Parathyroid adenoma (tissue), 2 donors: ENCODE measurements at regions not wholly inside any gene's neighbourhood (a gene's known extent, or its start where the extent isn't known, plus 50 kb on each side); places are given as distances from the start of the nearest gene placed in this dataset.

Source experiments
- H2AFZ ChIP-seq: fragments of 300-600 bp; sonication (generic); one replicate; pipeline ENCODE4 v1.7.0; 2017; ENCODE audit warnings: antibody characterized with exemption, mild to moderate bottlenecking
- H3K27ac ChIP-seq: fragments of 300-600 bp; sonication (generic); one replicate; pipeline ENCODE4 v1.7.0; 2017
- H3K27me3 ChIP-seq: fragments of 300-600 bp; sonication (generic); one replicate; pipeline ENCODE4 v1.7.0; 2017; ENCODE audit warnings: low read length; ENCODE audit not compliant: control insufficient read depth, insufficient read depth
- H3K36me3 ChIP-seq: fragments of 300-600 bp; sonication (generic); one replicate; pipeline ENCODE4 v1.7.0; 2017; ENCODE audit warnings: low read length; ENCODE audit not compliant: control insufficient read depth, insufficient read depth
- H3K4me1 ChIP-seq: fragments of 300-600 bp; sonication (generic); one replicate; pipeline ENCODE4 v1.7.0; 2017; ENCODE audit warnings: control low read depth
- H3K4me2 ChIP-seq: fragments of 300-600 bp; sonication (generic); one replicate; pipeline ENCODE4 v1.7.0; 2017; ENCODE audit warnings: low read length
- H3K4me3 ChIP-seq: fragments of 300-600 bp; sonication (generic); one replicate; pipeline ENCODE4 v1.7.0; 2017; ENCODE audit warnings: low read depth, low read length
- H3K79me2 ChIP-seq: fragments of 300-600 bp; sonication (generic); one replicate; pipeline ENCODE4 v1.7.0; 2017; ENCODE audit warnings: control low read depth
- H3K9ac ChIP-seq: fragments of 300-600 bp; sonication (generic); one replicate; pipeline ENCODE4 v1.7.0; 2017; ENCODE audit warnings: mild to moderate bottlenecking
- H3K9me3 ChIP-seq: fragments of 300-600 bp; sonication (generic); one replicate; pipeline ENCODE4 v1.7.0; 2017; ENCODE audit warnings: low read length; ENCODE audit not compliant: control insufficient read depth
- CTCF ChIP-seq: fragments of 300-600 bp; sonication (generic); IDR thresholded peaks from one replicate; pipeline ENCODE4 v1.7.0; 2017; ENCODE audit warnings: antibody characterized with exemption, mild to moderate bottlenecking
- donor health status: primary hyperparathyroidism.

- Histone ChIP-seq H3K27me3 (no peaks in the 10 kb centered on the region), H3K36me3 (no peaks in the 10 kb centered on the region), H3K27ac (no peak overlapping the region), H3K4me3 (no peak overlapping the region), H3K4me1 (no peaks in the 10 kb centered on the region), H3K9ac (no peak overlapping the region), H3K79me2 (no peaks in the 10 kb centered on the region), H3K9me3 (no peaks in the 10 kb centered on the region), H3K4me2 (no peak overlapping the region), H2AFZ (no peak overlapping the region)
- TF ChIP-seq CTCF: no peak
These were observed 145.1 kb downstream of the NXNL2 start for GRCh38 chr9:88680041-88680440.

- Histone ChIP-seq H3K9me3 (no peaks in the 10 kb centered on the region), H3K4me3 (no peak overlapping the region), H3K27me3 (no peaks in the 10 kb centered on the region), H3K9ac (no peak overlapping the region), H3K36me3 (no peaks in the 10 kb centered on the region), H3K27ac (no peak overlapping the region), H2AFZ (no peak overlapping the region), H3K4me1 (no peaks in the 10 kb centered on the region), H3K79me2 (no peaks in the 10 kb centered on the region), H3K4me2 (no peak overlapping the region)
- no peak for TF ChIP-seq CTCF
These were observed 145.7 kb downstream of the NXNL2 start for GRCh38 chr9:88680505-88681160.

GRCh38 chr9:88681434-88681833 is 146.5 kb downstream of the NXNL2 start:
- Histone ChIP-seq H2AFZ (no peak overlapping the region), H3K36me3 (no peaks in the 10 kb centered on the region), H3K27ac (no peak overlapping the region), H3K79me2 (no peaks in the 10 kb centered on the region), H3K4me3 (no peak overlapping the region), H3K9ac (no peak overlapping the region), H3K27me3 (no peaks in the 10 kb centered on the region), H3K9me3 (no peaks in the 10 kb centered on the region), H3K4me1 (no peaks in the 10 kb centered on the region), H3K4me2 (no peak overlapping the region)
- TF ChIP-seq CTCF: no peak

- Histone ChIP-seq H2AFZ (no peak overlapping the region), H3K9me3 (no peaks in the 10 kb centered on the region), H3K4me2 (no peak overlapping the region), H3K4me3 (no peak overlapping the region), H3K27ac (no peak overlapping the region), H3K27me3 (no peaks in the 10 kb centered on the region), H3K9ac (no peak overlapping the region), H3K79me2 (no peaks in the 10 kb centered on the region), H3K4me1 (no peaks in the 10 kb centered on the region), H3K36me3 (no peaks in the 10 kb centered on the region)
- TF ChIP-seq CTCF: no peak
These were observed 147.5 kb downstream of the NXNL2 start for GRCh38 chr9:88682431-88682831.

- Histone ChIP-seq H3K4me1 (no peaks in the 10 kb centered on the region), H3K9me3 (no peaks in the 10 kb centered on the region), H3K27ac (no peak overlapping the region), H3K9ac (no peak overlapping the region), H3K4me2 (no peak overlapping the region), H3K79me2 (no peaks in the 10 kb centered on the region), H3K4me3 (no peak overlapping the region), H2AFZ (no peak overlapping the region), H3K36me3 (no peaks in the 10 kb centered on the region), H3K27me3 (no peaks in the 10 kb centered on the region)
- no peak for TF ChIP-seq CTCF
These were observed 149.1 kb downstream of the NXNL2 start for GRCh38 chr9:88684046-88684445.
